IMR-90 (cell line): ENCODE measurements at regions not wholly inside any gene's neighbourhood (a gene's known extent, or its start where the extent isn't known, plus 50 kb on each side); places are given as distances from the start of the nearest gene placed in this dataset.

Experiments used
- CTCF ChIP-seq: conservative IDR thresholded peaks from 2 replicates; pipeline ENCODE4 v1.5.1; 2012; ENCODE audit warnings: mild to moderate bottlenecking, low read depth, low read length, improper control_type of control experiment
- POLR2A ChIP-seq: IDR thresholded peaks from 2 replicates; pipeline ENCODE4 v1.6.1; 2012; ENCODE audit warnings: mild to moderate bottlenecking, low read depth, low read length
- RAD21 ChIP-seq: IDR thresholded peaks from 2 replicates; pipeline ENCODE4 v1.6.1; 2012; ENCODE audit warnings: low read length, improper control_type of control experiment
- TF ChIP-seq, protein P1 (sequence below): fragments of 150-350 bp; IDR thresholded peaks from 2 replicates; pipeline ENCODE4 v1.6.1; 2016; ENCODE audit warnings: low read depth, mild to moderate bottlenecking, low read length, moderate library complexity, borderline replicate concordance

- TF ChIP-seq, protein P1, sequence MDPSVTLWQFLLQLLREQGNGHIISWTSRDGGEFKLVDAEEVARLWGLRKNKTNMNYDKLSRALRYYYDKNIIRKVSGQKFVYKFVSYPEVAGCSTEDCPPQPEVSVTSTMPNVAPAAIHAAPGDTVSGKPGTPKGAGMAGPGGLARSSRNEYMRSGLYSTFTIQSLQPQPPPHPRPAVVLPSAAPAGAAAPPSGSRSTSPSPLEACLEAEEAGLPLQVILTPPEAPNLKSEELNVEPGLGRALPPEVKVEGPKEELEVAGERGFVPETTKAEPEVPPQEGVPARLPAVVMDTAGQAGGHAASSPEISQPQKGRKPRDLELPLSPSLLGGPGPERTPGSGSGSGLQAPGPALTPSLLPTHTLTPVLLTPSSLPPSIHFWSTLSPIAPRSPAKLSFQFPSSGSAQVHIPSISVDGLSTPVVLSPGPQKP, result no peak
- TF ChIP-seq CTCF (no peak), POLR2A (no peak), RAD21 (no peak)
Observed at GRCh38 chr4:81571105-81571504, 99.4 kb upstream of the RASGEF1B start.
